ENCODE measurements at regions not wholly inside any gene's neighbourhood (a gene's known extent, or its start where the extent isn't known, plus 50 kb on each side); places are given as distances from the start of the nearest gene placed in this dataset.

DNA sequence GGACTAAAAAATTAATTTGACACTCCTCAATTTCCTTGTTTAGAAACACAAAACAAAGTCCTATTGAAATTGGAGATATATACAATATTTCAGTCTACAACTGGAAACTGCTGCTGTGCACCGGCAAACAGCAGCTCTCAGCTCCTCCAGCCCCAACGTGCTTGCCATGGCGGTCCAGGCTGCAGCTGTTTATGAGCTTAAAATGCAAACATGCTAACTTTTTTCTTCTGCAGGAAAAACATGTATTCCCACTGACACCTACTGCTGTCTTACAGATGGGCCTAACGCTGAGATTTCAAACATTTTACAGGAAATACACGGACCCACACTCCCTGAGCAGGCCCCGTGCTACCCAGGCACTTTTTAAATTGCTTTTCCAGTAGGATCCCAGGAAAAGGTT is 195.5 kb downstream of the BCL11A start:
- Histone ChIP-seq H3K27ac (ENCODE audit: low read depth, low read length) (peak overlapping the region; percentile 96), H3K4me3 (ENCODE audit: insufficient read depth, low read length, poor library complexity, severe bottlenecking) (no peak overlapping the region), H3K36me3 (ENCODE audit: low read length) (no peaks in the 10 kb centered on the region), H3F3A (ENCODE audit: insufficient read depth) (peaks cover 56% of the 10 kb centered on the region), H3K4me2 (ENCODE audit: low read depth, low read length, poor library complexity, severe bottlenecking) (peak overlapping the region; percentile 78), H3K27me3 (ENCODE audit: low read length) (no peaks in the 10 kb centered on the region), H2AFZ (ENCODE audit: low read depth, low read length, severe bottlenecking) (peak overlapping the region; percentile 15), H3K9ac (ENCODE audit: low read length) (peak overlapping the region; percentile 65), H3K79me2 (ENCODE audit: insufficient read depth, low read length) (no peaks in the 10 kb centered on the region), H3K9me3 (ENCODE audit: insufficient read depth, low read length) (no peaks in the 10 kb centered on the region), H3K9me2 (replicated peaks; ENCODE audit: insufficient read depth, low read length) (no peaks in the 10 kb centered on the region), H4K20me1 (ENCODE audit: low read depth, low read length) (no peaks in the 10 kb centered on the region)
- TF ChIP-seq, protein P1, sequence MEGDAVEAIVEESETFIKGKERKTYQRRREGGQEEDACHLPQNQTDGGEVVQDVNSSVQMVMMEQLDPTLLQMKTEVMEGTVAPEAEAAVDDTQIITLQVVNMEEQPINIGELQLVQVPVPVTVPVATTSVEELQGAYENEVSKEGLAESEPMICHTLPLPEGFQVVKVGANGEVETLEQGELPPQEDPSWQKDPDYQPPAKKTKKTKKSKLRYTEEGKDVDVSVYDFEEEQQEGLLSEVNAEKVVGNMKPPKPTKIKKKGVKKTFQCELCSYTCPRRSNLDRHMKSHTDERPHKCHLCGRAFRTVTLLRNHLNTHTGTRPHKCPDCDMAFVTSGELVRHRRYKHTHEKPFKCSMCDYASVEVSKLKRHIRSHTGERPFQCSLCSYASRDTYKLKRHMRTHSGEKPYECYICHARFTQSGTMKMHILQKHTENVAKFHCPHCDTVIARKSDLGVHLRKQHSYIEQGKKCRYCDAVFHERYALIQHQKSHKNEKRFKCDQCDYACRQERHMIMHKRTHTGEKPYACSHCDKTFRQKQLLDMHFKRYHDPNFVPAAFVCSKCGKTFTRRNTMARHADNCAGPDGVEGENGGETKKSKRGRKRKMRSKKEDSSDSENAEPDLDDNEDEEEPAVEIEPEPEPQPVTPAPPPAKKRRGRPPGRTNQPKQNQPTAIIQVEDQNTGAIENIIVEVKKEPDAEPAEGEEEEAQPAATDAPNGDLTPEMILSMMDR (IDR thresholded peaks at IDR 0.05; ENCODE audit: insufficient read depth, low read length, poor library complexity, severe bottlenecking), result no peak
- TF ChIP-seq EZH2phosphoT487 (conservative IDR thresholded peaks at IDR 0.05; ENCODE audit: low read length), result no peak

- TF ChIP-seq EZH2phosphoT487 (conservative IDR thresholded peaks at IDR 0.05; ENCODE audit: low read length), result no peak
- TF ChIP-seq, protein P1 (IDR thresholded peaks at IDR 0.05; ENCODE audit: insufficient read depth, low read length, poor library complexity, severe bottlenecking), result no peak
- no peaks in the 10 kb centered on the region for H3K27me3 ChIP-seq (ENCODE audit: low read length)
- peaks cover 63% of the 10 kb centered on the region for H3F3A ChIP-seq (ENCODE audit: insufficient read depth)
- H3K36me3 ChIP-seq (ENCODE audit: low read length), result no peaks in the 10 kb centered on the region
- no peak overlapping the region for H2AFZ ChIP-seq (ENCODE audit: low read depth, low read length, severe bottlenecking)
- H3K4me3 ChIP-seq (ENCODE audit: insufficient read depth, low read length, poor library complexity, severe bottlenecking), result peak overlapping the region; percentile 21
- H3K4me2 ChIP-seq (ENCODE audit: low read depth, low read length, poor library complexity, severe bottlenecking), result peak overlapping the region; percentile 78
- peak overlapping the region; percentile 65 for H3K9ac ChIP-seq (ENCODE audit: low read length)
- H3K9me3 ChIP-seq (ENCODE audit: insufficient read depth, low read length), result no peaks in the 10 kb centered on the region
- H4K20me1 ChIP-seq (ENCODE audit: low read depth, low read length), result no peaks in the 10 kb centered on the region
- H3K79me2 ChIP-seq (ENCODE audit: insufficient read depth, low read length), result no peaks in the 10 kb centered on the region
- H3K27ac ChIP-seq (ENCODE audit: low read depth, low read length), result peak overlapping the region; percentile 96
- no peaks in the 10 kb centered on the region for H3K9me2 ChIP-seq (replicated peaks; ENCODE audit: insufficient read depth, low read length)
These were observed 197.1 kb downstream of the BCL11A start for GRCh38 chr2:60356346-60356745.

GRCh38 chr2:60355849-60356261 is 197.6 kb downstream of the BCL11A start:
- Histone ChIP-seq H3K27ac (ENCODE audit: low read depth, low read length) (peak overlapping the region; percentile 96), H3K79me2 (ENCODE audit: insufficient read depth, low read length) (no peaks in the 10 kb centered on the region), H3K4me2 (ENCODE audit: low read depth, low read length, poor library complexity, severe bottlenecking) (peak overlapping the region; percentile 78), H3K27me3 (ENCODE audit: low read length) (no peaks in the 10 kb centered on the region), H3F3A (ENCODE audit: insufficient read depth) (peaks cover 67% of the 10 kb centered on the region), H2AFZ (ENCODE audit: low read depth, low read length, severe bottlenecking) (no peak overlapping the region), H3K9me3 (ENCODE audit: insufficient read depth, low read length) (no peaks in the 10 kb centered on the region), H4K20me1 (ENCODE audit: low read depth, low read length) (no peaks in the 10 kb centered on the region), H3K9me2 (replicated peaks; ENCODE audit: insufficient read depth, low read length) (no peaks in the 10 kb centered on the region), H3K36me3 (ENCODE audit: low read length) (no peaks in the 10 kb centered on the region), H3K9ac (ENCODE audit: low read length) (peak overlapping the region; percentile 65), H3K4me3 (ENCODE audit: insufficient read depth, low read length, poor library complexity, severe bottlenecking) (peak overlapping the region; percentile 8)
- TF ChIP-seq, protein P1 (IDR thresholded peaks at IDR 0.05; ENCODE audit: insufficient read depth, low read length, poor library complexity, severe bottlenecking), result no peak
- TF ChIP-seq EZH2phosphoT487 (conservative IDR thresholded peaks at IDR 0.05; ENCODE audit: low read length), result no peak
